Body of pancreas (tissue), 4 donors: ENCODE measurements at regions not wholly inside any gene's neighbourhood (a gene's known extent, or its start where the extent isn't known, plus 50 kb on each side); places are given as distances from the start of the nearest gene placed in this dataset.

Experiments used
- CTCF ChIP-seq, 7 experiments: fragments of 450-650 bp in 4 of 7; fragments of 200-600 bp in 3 of 7; sonication (generic) in 3 of 7; IDR thresholded peaks; one replicate each; pipeline ENCODE4 v1.5.1; 2016 to 2019; ENCODE audit warnings: antibody characterized with exemption in 7 of 7
- POLR2A ChIP-seq, 3 donors: fragments of 450-650 bp; IDR thresholded peaks; one replicate each; pipeline ENCODE4 v1.6.1; 2016; ENCODE audit warnings: antibody characterized with exemption in 3 of 3, mild to moderate bottlenecking in 2 of 3

- TF ChIP-seq CTCF (IDR thresholded peaks at IDR 0.05) = no peak
- no peak for TF ChIP-seq POLR2A (IDR thresholded peaks at IDR 0.05)
Measured at GRCh38 chr1:79955966-79956365, 949.4 kb upstream of the ADGRL4 start.
